ENCODE measurements at regions not wholly inside any gene's neighbourhood (a gene's known extent, or its start where the extent isn't known, plus 50 kb on each side); places are given as distances from the start of the nearest gene placed in this dataset.

- TF ChIP-seq RAD21 (conservative IDR thresholded peaks at IDR 0.05) (no peak), POLR2AphosphoS5 (IDR thresholded peaks at IDR 0.05) (no peak)
These were observed 92.2 kb upstream of the DAAM1 start for GRCh38 chr14:59096303-59096702.
